GM21576 (cell line): ENCODE measurements at regions not wholly inside any gene's neighbourhood (a gene's known extent, or its start where the extent isn't known, plus 50 kb on each side); places are given as distances from the start of the nearest gene placed in this dataset.

Experiments used
- ATAC-seq: cut with Tn5 transposase; IDR thresholded peaks from one replicate; pipeline ENCODE4 v1.9.1; 2021; ENCODE audit warnings: mild to moderate bottlenecking, moderate library complexity; ENCODE audit not compliant: unreplicated experiment

- ATAC-seq: no peak
Observed at GRCh38 chr13:34103854-34104253, 285.9 kb downstream of the RFC3 start.

- ATAC-seq: no peak
Observed at GRCh38 chr13:34104853-34105252, 286.9 kb downstream of the RFC3 start.

GRCh38 chr13:34107806-34108205 lies 289.9 kb downstream of the RFC3 start:
- ATAC-seq: no peak

GRCh38 chr13:34108410-34108809 lies 290.5 kb downstream of the RFC3 start:
- ATAC-seq: no peak

GRCh38 chr13:34114581-34114980 lies 296.6 kb downstream of the RFC3 start:
- no peak for ATAC-seq

GRCh38 chr13:34116651-34117050 lies 298.7 kb downstream of the RFC3 start:
- ATAC-seq: no peak

- no peak for ATAC-seq
Observed at GRCh38 chr13:34124666-34125306, 306.8 kb downstream of the RFC3 start.

GRCh38 chr13:34127523-34127922 lies 309.6 kb downstream of the RFC3 start:
- no peak for ATAC-seq

GRCh38 chr13:34128661-34129060 lies 310.7 kb downstream of the RFC3 start:
- no peak for ATAC-seq

- no peak for ATAC-seq
Observed at GRCh38 chr13:34129436-34129835, 311.5 kb downstream of the RFC3 start.

GRCh38 chr13:34137200-34137599 lies 319.3 kb downstream of the RFC3 start:
- ATAC-seq: no peak

- ATAC-seq: no peak
Observed at GRCh38 chr13:34139660-34140227, 321.8 kb downstream of the RFC3 start.

- no peak for ATAC-seq
Observed at GRCh38 chr13:34143637-34144036, 325.7 kb downstream of the RFC3 start.

- ATAC-seq: no peak
Observed at GRCh38 chr13:34144142-34144541, 326.2 kb downstream of the RFC3 start.

GRCh38 chr13:34145061-34145460 lies 327.1 kb downstream of the RFC3 start:
- ATAC-seq: no peak

- ATAC-seq: no peak
Observed at GRCh38 chr13:34148359-34148758, 330.4 kb downstream of the RFC3 start.

- no peak for ATAC-seq
Observed at GRCh38 chr13:34151885-34152284, 333.9 kb downstream of the RFC3 start.

GRCh38 chr13:34152409-34152808 lies 334.5 kb downstream of the RFC3 start:
- no peak for ATAC-seq

- ATAC-seq: no peak
Observed at GRCh38 chr13:34152996-34153395, 335.0 kb downstream of the RFC3 start.

- ATAC-seq: no peak
Observed at GRCh38 chr13:34153428-34154180, 335.7 kb downstream of the RFC3 start.

- ATAC-seq: no peak
Observed at GRCh38 chr13:34155931-34156607, 338.1 kb downstream of the RFC3 start.
